Common myeloid progenitor, CD34-positive (primary cell): ENCODE measurements at regions not wholly inside any gene's neighbourhood (a gene's known extent, or its start where the extent isn't known, plus 50 kb on each side); places are given as distances from the start of the nearest gene placed in this dataset.
A peak's percentile ranks its signal among the peaks of the same experiment; 100 is the strongest.
"Not testable (repeated sequence)": the region's sequence is repeated elsewhere in the genome, so short reads cannot be mapped to it uniquely, and the experiment has no call there.

ENCODE experiments used
- CTCF ChIA-PET: fragments of 350-600 bp; sonication (Branson Sonifier 250); formaldehyde crosslinking; loops from one replicate; lab custom pipeline; 2021; ENCODE audit warnings: antibody characterized with exemption; lab: Charles Lee
- POLR2A ChIA-PET: fragments of 350-600 bp; sonication (Branson Sonifier 250); formaldehyde crosslinking; loops from one replicate; lab custom pipeline; 2021; ENCODE audit warnings: antibody characterized with exemption; lab: Charles Lee
- DNase-seq, 3 donors: peaks; one replicate each; pipeline versions ENCODE4 v3.0.0 to v3.0.0-alpha.2; 2013
- H3K27ac ChIP-seq, 2 experiments: 1 replicate in 1 of 2; 2 replicates in 1 of 2; pipeline ENCODE4 v1.7.0; 2013; ENCODE audit warnings: inconsistent platforms in 2 of 2, low read length in 2 of 2, mild to moderate bottlenecking in 2 of 2, low read depth in 1 of 2, moderate library complexity in 1 of 2; ENCODE audit not compliant: severe bottlenecking in 2 of 2, insufficient read depth in 1 of 2, poor library complexity in 1 of 2
- H3K27me3 ChIP-seq, 5 experiments: replicated peaks in 2 of 5; 1 replicate in 3 of 5; 2 replicates in 2 of 5; pipeline versions ENCODE4 v1.6.1 to v1.7.0; 2013; ENCODE audit warnings: low read length in 4 of 5, mild to moderate bottlenecking in 2 of 5, moderate library complexity in 2 of 5, inconsistent platforms in 1 of 5; ENCODE audit not compliant: insufficient read depth in 5 of 5, control insufficient read depth in 4 of 5
- H3K36me3 ChIP-seq, 4 experiments: 1 replicate in 2 of 4; 2 replicates in 2 of 4; pipeline versions ENCODE4 v1.6.1 to v1.7.0; 2013; ENCODE audit warnings: low read length in 3 of 4, control low read depth in 1 of 4, mild to moderate bottlenecking in 1 of 4; ENCODE audit not compliant: control insufficient read depth in 4 of 4, insufficient read depth in 4 of 4
- H3K4me1 ChIP-seq, 4 experiments: 1 replicate in 3 of 4; 2 replicates in 1 of 4; pipeline versions ENCODE4 v1.6.1 to v1.7.1; 2013; ENCODE audit warnings: low read length in 3 of 4, mild to moderate bottlenecking in 3 of 4, control low read depth in 1 of 4, inconsistent platforms in 1 of 4, moderate library complexity in 1 of 4; ENCODE audit not compliant: control insufficient read depth in 4 of 4, insufficient read depth in 4 of 4; ENCODE audit errors: control extremely low read depth in 1 of 4
- H3K4me3 ChIP-seq, 7 experiments: 1 replicate in 4 of 7; 2 replicates in 3 of 7; pipeline versions ENCODE4 v1.5.1 to v1.7.0; 2013; ENCODE audit warnings: mild to moderate bottlenecking in 7 of 7, low read length in 6 of 7, moderate library complexity in 6 of 7, inconsistent platforms in 2 of 7, low read depth in 2 of 7, control low read depth in 1 of 7; ENCODE audit not compliant: insufficient read depth in 4 of 7, control insufficient read depth in 1 of 7; ENCODE audit errors: extremely low read depth in 1 of 7
- H3K9me3 ChIP-seq, 5 experiments: 1 replicate in 4 of 5; 2 replicates in 1 of 5; pipeline versions ENCODE4 v1.6.1 to v1.7.1; 2013; ENCODE audit warnings: low read length in 4 of 5, mild to moderate bottlenecking in 2 of 5, inconsistent platforms in 1 of 5, low read depth in 1 of 5, moderate library complexity in 1 of 5; ENCODE audit not compliant: control insufficient read depth in 4 of 5, insufficient read depth in 2 of 5; ENCODE audit errors: control extremely low read depth in 1 of 5
- WGBS: methylation state at CpG from one replicate; pipeline ENCODE4 v1.1.5; 2013; ENCODE audit not compliant: insufficient coverage; 5-methylcytosine and 5-hydroxymethylcytosine counted together

GRCh38 chr11:119586181-119586580 is 142.8 kb downstream of the NECTIN1 start:
- H3K4me3 ChIP-seq = no peak overlapping the region
- no peak for DNase-seq
- H3K9me3 ChIP-seq = peaks cover 0 to 8% (median 4%) of the 10 kb centered on the region in 5 experiments
- peaks cover 0 to 17% (median 16%) of the 10 kb centered on the region in 4 experiments for H3K4me1 ChIP-seq
- peaks cover 0 to 15% (median 12%) of the 10 kb centered on the region in 5 experiments for H3K27me3 ChIP-seq
- H3K36me3 ChIP-seq = no peaks in the 10 kb centered on the region
- ChIA-PET POLR2A (no interaction called here), CTCF (interaction anchor here (1.0 to 1.9 kb wide), 2 partner anchors 9 to 21 kb away, joined by 3 to 5 read pairs; no protein-coding TSS in a partner anchor)
- 86% methylated on average over 2 of the region's 6 CpGs for WGBS
- no peak overlapping the region for H3K27ac ChIP-seq

- ChIA-PET POLR2A (no interaction called here), CTCF (interaction anchor here (0.6 to 1.9 kb wide), 4 partner anchors 10 to 586 kb away, joined by 3 to 5 read pairs (median 3); no protein-coding TSS in a partner anchor)
- Histone ChIP-seq H3K4me1 (peaks cover 0 to 17% (median 16%) of the 10 kb centered on the region in 4 experiments), H3K36me3 (no peaks in the 10 kb centered on the region), H3K4me3 (peak overlapping the region; percentile 30 to 75 (median 60)), H3K27me3 (peaks cover 0 to 15% (median 12%) of the 10 kb centered on the region in 5 experiments), H3K9me3 (peaks cover 0 to 14% (median 4%) of the 10 kb centered on the region in 5 experiments), H3K27ac (no peak overlapping the region)
- DNase-seq = peak in 1 of 3 donors; percentile 28
- 8% methylated on average over 35 of the region's 38 CpGs for WGBS
These were observed 143.8 kb downstream of the NECTIN1 start for GRCh38 chr11:119585043-119585781.

- peak; percentile 90 to 94 (median 93) for DNase-seq
- peaks cover 0 to 16% (median 4%) of the 10 kb centered on the region in 5 experiments for H3K9me3 ChIP-seq
- H3K4me3 ChIP-seq = peak overlapping the region; percentile 30 to 75 (median 60)
- ChIA-PET POLR2A (interaction anchor here (0.6 kb wide), 2 partner anchors 447 to 716 kb away, joined by 3 read pairs; no protein-coding TSS in a partner anchor), CTCF (interaction anchor here (1.0 to 2.3 kb wide), 5 partner anchors 10 to 587 kb away, joined by 3 to 10 read pairs (median 4); no protein-coding TSS in a partner anchor)
- peaks cover 0 to 17% (median 16%) of the 10 kb centered on the region in 4 experiments for H3K4me1 ChIP-seq
- H3K27ac ChIP-seq = peak overlapping the region in 1 of 2 experiments; percentile 64
- no peaks in the 10 kb centered on the region for H3K36me3 ChIP-seq
- under 1% methylated on average over 42 of the region's 56 CpGs for WGBS
- peaks cover 0 to 15% (median 12%) of the 10 kb centered on the region in 5 experiments for H3K27me3 ChIP-seq
These were observed 144.6 kb downstream of the NECTIN1 start for GRCh38 chr11:119584193-119585042.

- DNase-seq = no peak
- 89% methylated on average over 6 of the region's 6 CpGs for WGBS
- H3K36me3 ChIP-seq = no peaks in the 10 kb centered on the region
- H3K4me1 ChIP-seq = peaks cover 0 to 17% (median 16%) of the 10 kb centered on the region in 4 experiments
- H3K4me3 ChIP-seq = no peak overlapping the region
- peaks cover 0 to 16% (median 4%) of the 10 kb centered on the region in 5 experiments for H3K9me3 ChIP-seq
- CTCF ChIA-PET = interaction anchor here (1.0 to 2.3 kb wide), 3 partner anchors 10 to 588 kb away, joined by 3 to 10 read pairs (median 4); no protein-coding TSS in a partner anchor
- H3K27ac ChIP-seq = no peak overlapping the region
- POLR2A ChIA-PET = interaction anchor here (0.6 kb wide), 1 partner anchor 717 kb away, joined by 3 read pairs; no protein-coding TSS in a partner anchor
- H3K27me3 ChIP-seq = peaks cover 0 to 15% (median 14%) of the 10 kb centered on the region in 5 experiments
These were observed 145.4 kb downstream of the NECTIN1 start for GRCh38 chr11:119583585-119583984.

GRCh38 chr11:119581396-119581795 is 147.6 kb downstream of the NECTIN1 start:
- 95% methylated on average over 2 of the region's 3 CpGs for WGBS
- CTCF ChIA-PET = interaction anchor here (0.9 kb wide), 1 partner anchor 14 kb away, joined by 3 read pairs; no protein-coding TSS in a partner anchor
- POLR2A ChIA-PET = not testable (repeated sequence)

GRCh38 chr11:119580751-119581150 is 148.2 kb downstream of the NECTIN1 start:
- H3K4me3 ChIP-seq = no peak overlapping the region
- peaks cover 0 to 13% (median 9%) of the 10 kb centered on the region in 5 experiments for H3K27me3 ChIP-seq
- no peak for DNase-seq
- ChIA-PET POLR2A (no interaction called here), CTCF (no interaction called here)
- H3K36me3 ChIP-seq = no peaks in the 10 kb centered on the region
- peaks cover 0 to 16% (median 4%) of the 10 kb centered on the region in 5 experiments for H3K9me3 ChIP-seq
- peaks cover 0 to 17% (median 16%) of the 10 kb centered on the region in 4 experiments for H3K4me1 ChIP-seq
- 91% methylated on average over 1 of the region's 1 CpG for WGBS
- H3K27ac ChIP-seq = no peak overlapping the region

More at GRCh38 chr11:119581396-119581795, 147.6 kb downstream of the NECTIN1 start:
- not testable (repeated sequence) for H3K27ac ChIP-seq, DNase-seq, H3K36me3 ChIP-seq, H3K4me3 ChIP-seq
- peaks cover 0 to 16% (median 4%) of the 10 kb centered on the region in 5 experiments for H3K9me3 ChIP-seq
- peaks cover 0 to 15% (median 14%) of the 10 kb centered on the region in 5 experiments for H3K27me3 ChIP-seq
- peaks cover 0 to 17% (median 16%) of the 10 kb centered on the region in 4 experiments for H3K4me1 ChIP-seq
